ENCODE measurements at regions not wholly inside any gene's neighbourhood (a gene's known extent, or its start where the extent isn't known, plus 50 kb on each side); places are given as distances from the start of the nearest gene placed in this dataset.

DNA sequence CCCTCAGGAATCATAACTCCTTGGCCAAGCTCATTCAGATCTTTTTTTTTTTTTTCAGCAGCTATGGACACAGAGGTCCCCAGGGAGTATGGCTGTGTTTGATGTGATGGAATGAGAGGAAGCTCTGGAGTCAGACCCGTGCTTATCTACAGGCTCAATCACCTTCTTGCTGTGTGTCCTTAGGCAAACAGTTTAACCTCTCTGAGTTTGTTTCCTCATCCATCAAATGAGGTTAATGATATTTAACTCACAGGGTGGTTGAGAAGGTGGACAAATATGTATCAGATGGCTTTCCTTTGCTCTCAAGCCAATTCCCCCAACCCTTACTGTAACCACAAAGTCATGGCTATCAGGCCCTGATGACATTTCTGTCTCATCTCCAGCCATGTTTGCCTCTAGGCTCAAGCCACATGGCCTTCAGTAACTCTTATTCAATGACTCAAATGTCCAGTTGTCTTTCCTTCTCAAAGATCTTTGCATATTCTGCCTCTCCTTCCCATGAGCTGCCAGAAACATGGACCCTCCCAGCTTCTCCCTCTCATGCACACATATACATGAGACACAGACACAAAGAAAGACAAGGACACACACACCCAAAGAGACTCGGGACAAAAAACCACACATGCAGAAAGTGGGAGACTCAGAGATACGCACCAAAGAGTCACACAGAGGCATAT lies 303.5 kb upstream of the KAZN start:
- DNase-seq (ENCODE audit: low read depth in 1 of 2, low spot score in 1 of 2), result no peak

DNA sequence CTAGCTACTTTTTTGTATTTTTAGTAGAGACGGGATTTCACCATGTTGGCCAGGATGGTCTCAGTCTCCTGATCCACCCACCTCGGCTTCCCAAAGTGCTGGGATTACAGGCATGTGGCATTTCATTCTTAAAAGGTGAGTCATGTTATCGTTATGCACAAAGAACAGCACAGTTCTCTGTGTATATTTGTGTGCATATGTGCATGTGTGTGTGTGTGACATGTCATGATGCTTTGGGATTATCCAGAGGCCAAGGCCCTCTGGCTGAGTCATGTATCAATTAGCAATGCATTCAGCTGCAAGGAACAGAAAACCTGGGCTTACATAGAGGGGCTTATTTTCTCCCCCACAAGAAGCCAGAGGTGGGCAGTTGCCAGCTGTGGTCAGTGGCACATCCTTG lies 301.7 kb upstream of the KAZN start:
- no peak for DNase-seq (ENCODE audit: low read depth in 1 of 2, low spot score in 1 of 2)

DNA sequence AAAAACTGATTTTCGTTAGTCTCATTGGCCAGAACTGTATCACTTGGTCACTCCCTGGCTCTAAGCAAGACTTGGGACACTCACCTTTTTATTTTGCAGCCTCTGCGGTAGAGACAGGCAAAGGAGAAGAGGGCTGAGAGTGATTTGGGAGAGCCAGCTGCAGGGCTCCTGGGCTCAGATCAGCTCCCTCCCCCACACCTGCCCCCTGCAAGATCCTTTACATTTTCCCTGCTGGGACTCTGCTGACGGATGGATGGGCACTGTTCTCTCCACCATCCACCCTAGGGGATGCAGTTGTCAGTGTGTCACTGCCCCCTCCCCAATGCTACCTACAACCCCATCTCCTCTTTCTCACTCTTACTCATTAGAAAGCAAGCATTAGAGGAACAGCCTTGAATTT lies 301.1 kb upstream of the KAZN start:
- DNase-seq (ENCODE audit: low read depth in 1 of 2, low spot score in 1 of 2), result no peak

DNA sequence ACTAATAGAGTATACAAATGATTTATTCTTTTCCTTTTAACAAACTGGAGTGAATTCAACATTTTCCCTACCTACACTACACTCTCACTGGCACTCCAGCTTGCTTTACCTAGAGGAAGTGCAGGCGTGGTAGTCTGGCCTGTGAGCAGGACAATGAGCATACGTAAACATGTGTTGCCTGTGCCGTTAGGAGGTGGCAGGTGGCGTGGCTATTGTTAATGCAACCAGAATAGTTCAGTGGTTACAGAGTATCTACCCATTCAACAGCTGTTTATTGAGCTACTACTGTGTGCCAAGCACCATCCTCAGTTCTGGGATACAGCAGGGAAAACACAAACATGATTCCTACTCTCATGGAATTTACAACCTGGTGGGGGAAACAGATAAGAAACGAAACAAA lies 299.7 kb upstream of the KAZN start:
- DNase-seq (ENCODE audit: low read depth in 1 of 2, low spot score in 1 of 2), result no peak

DNA sequence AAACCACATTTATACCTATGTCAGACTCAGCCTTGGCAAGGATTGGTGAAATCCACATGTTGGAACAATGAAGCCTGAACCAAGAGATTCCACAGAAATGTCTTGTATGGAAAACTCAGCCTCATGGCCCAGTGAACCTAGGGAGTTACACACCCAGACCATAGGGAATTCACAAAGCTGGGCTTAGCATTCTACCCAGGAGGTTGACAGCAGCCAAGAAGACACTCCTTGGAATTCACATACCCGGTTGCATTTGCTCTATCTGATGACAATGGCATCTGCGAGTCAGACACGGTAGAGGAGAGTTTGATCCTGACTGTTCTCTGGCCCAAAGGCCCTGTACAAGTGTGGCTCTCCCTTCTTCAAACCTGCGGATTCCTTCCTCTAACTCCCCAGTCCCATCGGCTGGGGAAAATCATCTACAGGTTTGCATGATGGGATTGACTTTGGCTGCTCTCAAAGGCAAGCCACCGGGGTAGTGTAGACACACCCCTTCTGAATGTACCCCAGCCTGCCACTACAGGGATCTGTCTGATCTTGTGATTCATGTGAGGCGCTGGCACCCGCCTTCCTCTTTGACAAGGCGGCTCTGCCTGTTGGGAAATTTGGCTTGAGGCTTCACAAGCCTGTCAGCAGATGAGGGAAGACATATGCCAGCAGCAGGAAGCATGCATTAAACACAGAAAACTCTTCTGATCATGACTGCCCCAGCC lies 297.3 kb upstream of the KAZN start:
- no peak for DNase-seq (ENCODE audit: low read depth in 1 of 2, low spot score in 1 of 2)

DNA sequence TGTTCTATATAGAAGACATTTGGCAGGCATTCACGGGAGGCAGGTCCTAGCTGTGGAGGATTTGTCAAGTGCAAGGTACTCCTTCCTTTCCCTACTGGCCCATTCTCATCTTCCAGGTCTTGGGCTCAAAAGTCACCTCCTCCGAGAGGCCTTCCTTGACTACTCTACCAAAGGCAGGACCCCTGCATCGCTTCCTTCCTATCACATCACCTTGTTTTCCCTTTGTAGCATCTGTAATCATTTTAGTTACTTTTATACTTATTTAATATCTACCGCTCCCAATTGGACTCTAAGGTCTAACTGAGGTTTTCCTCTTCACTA lies 296.8 kb upstream of the KAZN start:
- no peak for DNase-seq (ENCODE audit: low read depth in 1 of 2, low spot score in 1 of 2)

DNA sequence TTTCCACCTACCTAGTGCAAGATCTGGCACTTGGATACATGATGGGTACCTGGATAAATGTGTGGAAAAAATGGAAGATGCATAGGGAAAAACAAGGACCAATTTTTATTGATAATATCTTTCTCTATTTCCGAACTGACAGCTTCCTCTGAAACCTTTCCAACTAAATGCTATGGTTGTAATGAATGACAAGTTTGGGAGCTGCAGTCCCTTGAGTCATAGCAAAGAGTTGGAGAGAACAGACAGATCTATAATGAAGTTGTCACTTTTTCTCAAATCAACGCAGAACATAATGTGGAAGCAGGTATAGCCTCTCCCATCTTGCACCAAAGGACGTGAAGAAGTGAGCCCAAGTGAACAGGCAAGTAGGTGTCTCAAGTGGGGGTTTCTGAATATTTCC lies 296.5 kb upstream of the KAZN start:
- DNase-seq (ENCODE audit: low read depth in 1 of 2, low spot score in 1 of 2), result no peak

DNA sequence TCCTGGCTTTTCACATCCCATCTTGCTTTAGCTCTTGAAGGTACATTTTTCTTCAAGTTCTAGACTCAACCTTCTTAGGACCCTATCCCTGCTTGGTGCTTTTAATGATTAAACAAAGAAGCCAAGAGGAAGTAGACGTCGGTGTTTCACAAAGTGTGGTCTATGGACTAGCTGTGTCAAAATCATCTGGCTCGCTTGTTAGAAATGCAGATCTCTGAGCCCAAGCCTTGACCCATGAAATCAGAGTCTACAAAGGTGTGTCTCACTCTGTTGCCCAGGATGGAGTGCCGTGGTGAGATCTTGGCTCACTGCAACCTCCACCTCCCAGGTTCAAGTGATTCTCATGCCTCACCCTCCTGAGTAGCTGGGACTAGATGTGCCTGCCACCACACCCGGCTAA lies 295.5 kb upstream of the KAZN start:
- no peak for DNase-seq (ENCODE audit: low read depth in 1 of 2, low spot score in 1 of 2)

DNA sequence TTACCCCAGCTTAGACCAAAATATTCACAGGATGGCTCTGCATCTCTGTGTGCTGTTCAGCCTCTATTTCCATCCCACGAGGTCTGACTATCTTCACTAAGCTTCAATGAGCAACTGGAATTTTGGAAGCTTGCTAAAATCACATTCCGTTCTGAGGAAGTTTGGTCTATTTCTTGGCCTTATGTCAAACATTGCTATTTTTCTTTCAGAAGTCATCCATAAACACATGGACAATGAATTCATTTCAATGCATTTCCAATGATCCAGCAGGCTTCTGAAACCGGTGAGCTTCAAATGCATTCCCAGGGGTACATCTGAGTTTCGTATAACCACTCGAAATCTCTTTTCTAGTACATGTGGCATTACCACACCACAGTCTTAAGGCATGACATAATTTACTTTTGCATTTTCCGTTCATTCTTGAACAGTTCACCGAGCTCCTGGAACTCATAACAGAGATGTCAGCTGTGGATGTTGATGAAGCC lies 294.1 kb upstream of the KAZN start:
- no peak for DNase-seq (ENCODE audit: low read depth in 1 of 2, low spot score in 1 of 2)

DNA sequence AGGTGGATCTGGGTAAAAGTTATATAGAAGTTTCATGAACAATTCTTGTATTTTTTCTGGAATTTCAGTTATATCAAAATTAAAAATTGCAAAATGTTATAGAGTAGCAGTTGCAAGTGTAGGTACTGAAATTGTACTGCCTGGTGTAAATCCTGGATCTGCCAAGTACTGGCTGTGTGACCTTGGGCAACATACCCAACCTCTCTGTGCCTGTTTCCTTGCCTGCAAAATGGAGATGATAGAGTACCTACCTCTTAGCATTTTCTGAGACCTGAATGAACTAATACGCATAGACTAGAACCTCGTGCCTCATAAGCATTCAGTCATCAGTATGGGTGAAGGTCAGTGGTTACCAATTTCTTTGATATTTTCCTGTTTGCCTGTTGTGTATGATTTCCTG lies 290.0 kb upstream of the KAZN start:
- DNase-seq (ENCODE audit: low read depth in 1 of 2, low spot score in 1 of 2), result no peak

DNA sequence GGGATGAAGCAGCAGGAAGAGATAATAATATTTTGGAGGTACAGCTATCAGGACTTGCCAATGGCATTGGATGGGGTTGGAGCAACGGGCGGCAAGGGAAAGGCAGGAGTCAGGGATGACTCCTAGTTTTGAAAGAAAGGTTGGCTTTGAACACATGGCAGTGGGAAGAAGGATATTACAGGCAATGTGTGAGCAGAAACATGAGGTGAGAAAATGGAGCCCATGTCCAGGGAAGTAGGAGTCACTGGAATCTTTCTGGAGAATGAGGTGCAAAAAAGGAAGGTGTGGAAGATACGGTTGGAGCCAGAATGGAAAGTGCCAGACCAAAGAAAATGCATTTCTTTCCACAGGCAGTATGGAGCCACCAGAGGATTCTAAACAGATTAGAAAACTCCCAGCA lies 288.5 kb upstream of the KAZN start:
- DNase-seq (ENCODE audit: low read depth in 1 of 2, low spot score in 1 of 2), result no peak

DNA sequence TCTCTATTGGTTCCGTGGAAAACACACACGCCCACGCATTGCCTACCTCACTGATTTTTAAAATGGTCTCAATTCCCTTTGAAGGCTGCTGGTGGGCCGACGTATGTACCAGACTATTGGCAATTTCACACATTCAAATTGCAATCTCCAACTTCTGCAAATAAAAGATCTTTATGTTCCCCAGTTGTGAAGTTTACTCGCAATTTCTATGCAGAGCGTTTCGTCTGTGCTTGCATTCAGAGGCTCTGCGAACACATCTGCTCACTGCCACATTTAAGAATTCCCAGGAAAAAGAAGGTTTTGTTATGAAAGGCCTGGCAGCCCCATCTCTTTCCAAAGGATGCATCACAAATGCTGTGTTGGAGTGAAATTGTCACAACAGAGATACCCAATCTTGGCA lies 288.0 kb upstream of the KAZN start:
- DNase-seq (ENCODE audit: low read depth in 1 of 2, low spot score in 1 of 2), result no peak

DNA sequence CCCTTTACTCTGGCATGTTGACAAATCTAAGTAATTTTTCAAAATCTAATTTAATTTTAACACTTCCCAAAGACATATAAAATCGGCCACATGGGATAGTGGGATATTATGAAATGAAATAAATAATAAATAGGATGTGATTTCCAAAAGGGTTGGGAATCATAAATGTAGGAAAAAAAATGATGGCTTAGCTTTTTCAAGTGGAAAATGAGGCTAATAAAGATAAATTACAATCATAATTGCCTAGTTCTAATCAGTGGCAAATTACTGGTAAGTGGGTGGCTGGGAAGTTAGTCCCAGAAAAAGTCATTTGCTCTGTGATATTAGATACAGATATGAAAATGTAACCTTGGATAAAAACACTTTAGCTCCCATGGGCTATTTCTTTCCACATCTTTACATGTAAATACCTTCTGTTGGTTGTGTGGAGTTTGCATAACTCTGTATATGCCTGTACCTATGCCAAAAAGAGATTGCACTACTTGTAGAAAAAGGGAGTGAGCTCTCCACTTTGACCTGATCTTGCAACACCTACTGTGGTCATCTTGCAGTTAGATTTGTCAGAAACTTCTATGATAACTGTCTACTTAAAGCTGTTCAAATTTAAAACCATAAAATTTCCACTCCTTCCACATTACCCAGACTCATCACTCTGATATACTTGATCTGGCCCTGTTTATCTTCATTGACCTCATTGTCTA lies 284.6 kb upstream of the KAZN start:
- DNase-seq (ENCODE audit: low read depth in 1 of 2, low spot score in 1 of 2), result no peak

DNA sequence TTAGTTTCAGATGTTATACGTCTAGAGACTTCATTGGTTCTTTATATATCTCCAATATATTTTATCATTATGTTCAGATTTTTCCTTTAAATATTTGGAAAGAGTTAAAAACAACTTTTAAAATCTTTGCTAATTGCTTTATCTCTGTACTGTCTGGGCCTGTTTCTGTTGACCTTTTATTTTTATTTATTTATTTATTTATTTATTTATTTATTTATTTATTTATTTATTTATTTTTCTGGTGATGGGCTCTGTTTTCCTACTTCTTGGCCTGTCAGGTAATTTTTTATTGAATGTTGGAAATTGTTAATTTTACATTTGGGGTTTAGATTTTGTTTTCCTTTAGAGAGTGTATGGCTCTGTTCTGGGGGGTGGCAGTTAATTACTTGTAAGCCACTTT lies 279.7 kb upstream of the KAZN start:
- DNase-seq (ENCODE audit: low read depth in 1 of 2, low spot score in 1 of 2), result no peak

DNA sequence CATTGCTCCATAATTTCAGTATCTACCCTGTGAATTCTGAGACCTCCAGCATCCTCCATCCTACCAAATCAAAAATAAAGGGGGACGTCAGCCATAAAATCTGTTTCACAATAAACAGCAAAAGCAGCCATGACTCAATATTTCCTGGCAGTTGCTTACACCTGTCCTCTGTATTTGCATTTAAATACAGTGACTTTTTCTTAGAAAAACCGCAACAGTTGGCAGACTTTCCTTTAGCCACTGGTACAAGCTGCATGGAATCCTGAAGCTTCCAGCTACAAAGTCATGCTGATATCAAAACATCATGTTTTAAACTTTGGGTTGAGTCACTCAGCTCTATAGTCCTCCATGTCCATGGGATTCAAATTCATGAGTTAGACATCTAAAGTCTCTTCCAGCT lies 278.0 kb upstream of the KAZN start:
- DNase-seq (ENCODE audit: low read depth in 1 of 2, low spot score in 1 of 2), result no peak

DNA sequence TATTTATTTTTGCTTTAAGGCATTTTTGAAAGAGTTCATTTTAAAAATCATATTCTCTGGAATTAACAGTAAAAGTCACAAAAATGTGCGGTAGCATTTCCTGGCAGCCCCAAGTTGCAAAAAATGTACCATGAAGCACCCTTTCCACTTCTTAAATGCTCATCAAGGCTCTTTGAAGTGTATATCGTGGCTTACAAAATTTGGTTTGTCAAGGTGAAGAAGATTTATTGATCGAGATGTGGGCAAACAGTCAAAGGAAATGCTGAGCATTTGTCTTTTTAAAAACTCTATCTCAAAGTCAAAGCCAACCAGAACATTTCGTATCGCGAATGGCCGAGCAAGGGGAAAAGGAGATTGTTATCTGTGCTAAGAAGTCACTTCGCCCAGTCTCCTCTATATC lies 277.5 kb upstream of the KAZN start:
- DNase-seq (ENCODE audit: low read depth in 1 of 2, low spot score in 1 of 2), result no peak

DNA sequence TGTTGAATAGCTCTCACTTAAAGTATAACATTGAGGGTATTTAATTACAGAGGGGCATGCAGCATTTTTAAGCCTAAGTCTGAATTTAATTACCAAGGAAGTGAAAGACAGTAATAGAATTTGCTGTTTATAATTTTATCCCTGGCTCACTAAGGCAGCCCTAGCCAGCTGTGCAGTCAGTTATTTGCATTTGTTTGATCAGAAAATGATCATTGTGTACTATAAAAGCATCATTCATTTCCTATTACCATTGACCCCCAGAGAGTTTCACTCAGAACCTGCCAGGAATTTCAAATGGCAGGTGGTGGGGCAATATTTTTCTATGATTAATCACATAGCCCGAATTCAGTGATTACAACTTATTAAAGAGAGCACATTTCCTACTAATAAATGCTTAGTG lies 277.1 kb upstream of the KAZN start:
- no peak for DNase-seq (ENCODE audit: low read depth in 1 of 2, low spot score in 1 of 2)

DNA sequence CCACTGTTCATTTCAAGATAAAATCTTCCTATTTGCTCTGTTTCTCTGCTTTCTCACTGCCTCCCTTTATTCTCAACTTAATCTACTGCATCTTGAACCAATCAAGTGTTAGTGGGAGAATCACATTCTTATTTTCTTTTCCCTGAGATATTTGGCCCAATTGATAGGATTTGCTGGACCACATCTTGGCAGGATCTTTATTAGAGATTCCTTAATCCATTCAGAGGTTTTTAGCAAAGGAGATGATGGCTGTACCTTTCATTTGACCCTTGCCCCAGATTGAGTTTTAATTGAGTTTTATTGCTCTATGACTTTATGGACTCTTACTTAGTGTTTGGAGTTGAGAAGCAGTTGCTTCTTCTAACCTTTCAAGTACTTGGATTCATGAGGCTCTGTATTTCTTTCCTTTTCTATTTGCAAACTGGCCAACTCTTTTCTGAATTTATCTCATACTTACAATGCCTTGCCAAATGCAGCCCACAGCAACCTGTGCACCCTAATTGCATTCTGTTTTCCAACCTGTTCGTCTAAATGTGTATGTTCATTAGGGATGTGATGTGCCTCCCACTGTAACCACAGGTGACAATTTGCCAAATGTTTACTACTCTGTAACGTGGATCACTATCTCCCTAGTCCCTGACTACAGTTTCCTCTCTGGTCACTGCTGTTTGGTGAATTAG lies 274.8 kb upstream of the KAZN start:
- no peak for DNase-seq (ENCODE audit: low read depth in 1 of 2, low spot score in 1 of 2)

DNA sequence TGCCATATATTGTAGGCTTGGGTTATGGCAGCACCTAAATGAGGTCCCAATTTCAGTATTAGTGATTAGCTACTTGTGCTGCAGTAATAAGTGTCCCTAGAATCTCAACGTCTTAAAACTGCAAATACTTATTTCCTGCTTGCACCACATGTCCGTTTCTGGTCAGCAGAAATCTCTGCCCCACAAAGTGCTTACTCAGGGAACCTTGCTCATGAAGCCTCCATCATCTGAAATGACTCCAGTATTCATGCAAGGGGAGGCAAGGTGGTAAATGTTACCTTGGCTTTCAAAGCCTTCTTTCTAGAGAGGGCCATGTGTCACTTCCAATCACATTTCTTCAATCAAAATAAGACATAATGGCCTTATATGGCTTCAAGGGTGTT lies 274.2 kb upstream of the KAZN start:
- no peak for DNase-seq (ENCODE audit: low read depth in 1 of 2, low spot score in 1 of 2)

DNA sequence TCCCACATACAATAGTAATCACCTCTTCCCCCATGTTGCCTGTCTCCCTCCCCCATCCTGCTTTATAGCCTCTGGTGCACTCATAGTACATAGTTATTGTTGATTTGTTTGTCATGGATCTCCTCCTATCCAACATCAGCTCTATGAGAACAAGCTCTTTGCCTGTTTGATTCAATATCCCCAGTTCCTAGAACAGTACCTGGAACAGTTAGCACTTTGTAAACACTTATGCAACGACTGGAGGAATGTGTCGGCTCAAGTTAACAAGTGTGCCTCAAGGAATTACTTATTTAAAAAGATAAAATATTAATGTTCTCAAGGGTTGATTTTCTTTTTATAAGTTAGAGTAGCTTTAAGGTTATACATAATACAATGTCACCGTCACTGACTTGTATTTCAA lies 271.6 kb upstream of the KAZN start:
- no peak for DNase-seq (ENCODE audit: low read depth in 1 of 2, low spot score in 1 of 2)

DNA sequence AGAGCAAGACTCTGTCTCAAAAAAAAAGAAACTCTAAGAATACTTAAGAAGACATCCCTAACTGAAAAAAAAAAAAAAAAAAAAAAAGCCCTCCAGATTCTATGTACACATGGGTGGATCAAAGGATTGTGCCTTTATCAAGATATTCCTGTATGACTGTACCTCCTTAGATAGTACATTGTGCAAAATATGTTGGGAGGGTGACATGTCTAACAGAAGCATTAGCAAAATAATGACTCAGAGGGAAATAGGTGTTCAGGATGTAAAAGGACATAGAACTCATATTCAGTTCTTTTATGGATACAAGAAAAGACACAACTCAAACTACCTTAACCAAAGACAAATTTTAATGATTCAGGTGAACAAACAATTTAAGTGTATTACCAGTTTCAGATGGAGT lies 269.8 kb upstream of the KAZN start:
- DNase-seq (ENCODE audit: low read depth in 1 of 2, low spot score in 1 of 2), result no peak

DNA sequence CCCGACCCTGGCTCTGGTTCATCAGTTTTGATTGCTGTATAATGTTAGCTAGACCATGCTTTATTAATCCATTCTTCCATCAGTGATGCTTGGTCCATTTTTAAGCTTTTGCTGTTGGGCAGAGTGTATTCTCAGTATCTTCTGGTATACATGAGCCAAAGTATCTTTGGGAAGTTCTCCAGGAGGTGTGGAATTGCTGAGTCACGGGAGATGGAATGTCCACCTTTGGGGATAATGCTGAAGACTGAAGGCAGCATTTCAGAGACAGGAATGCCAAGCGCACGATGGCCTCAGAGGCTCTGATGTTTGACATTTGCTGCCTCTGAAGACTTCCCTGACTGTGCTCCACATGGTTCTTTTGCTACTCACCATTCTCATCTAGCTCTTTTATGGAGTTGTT lies 266.3 kb upstream of the KAZN start:
- no peak for DNase-seq (ENCODE audit: low read depth in 1 of 2, low spot score in 1 of 2)
